HepG2 (cell line): ENCODE measurements at regions not wholly inside any gene's neighbourhood (a gene's known extent, or its start where the extent isn't known, plus 50 kb on each side); places are given as distances from the start of the nearest gene placed in this dataset.

Source experiments
- ATAC-seq: fragments of 200-7000 bp; cut with Tn5 transposase; 3 replicates; pipeline ENCODE4 v1.9.1; 2020; ENCODE audit warnings: mild to moderate bottlenecking, moderate library complexity
- BruUV-seq: library from RNA; stranded (reverse); fragments of 400-500 nt; replicated peaks from 2 replicates; lab custom pipeline; 2021; lab: Mats Ljungman, UMichigan
- CTCF ChIA-PET: fragments of 300-600 bp; formaldehyde crosslinking; extraction: SDS; loops from one replicate; lab custom pipeline; 2021; ENCODE audit warnings: low total read pairs, inconsistent platforms, low intra/inter-chr PET ratio; lab: Yijun Ruan, JAX
- POLR2A ChIA-PET: fragments of 350-600 bp; sonication (Branson Sonifier 250); formaldehyde crosslinking; loops from one replicate; lab custom pipeline; 2020; ENCODE audit warnings: antibody characterized with exemption, inconsistent platforms; lab: Yijun Ruan, JAX
- DNase-seq: peaks from one replicate; pipeline ENCODE4 v3.0.0-alpha.2; 2015; ENCODE audit warnings: low spot score
- FAIRE-seq: peaks from 3 replicates; lab custom pipeline; 2011; peaks lifted over from hg19 to GRCh38; lab: Jason Lieb, UNC
- H2AFZ ChIP-seq: one replicate; pipeline ENCODE4 v1.6.1; 2011; ENCODE audit warnings: low read length, inconsistent platforms
- H3K27ac ChIP-seq: fragments of 300-600 bp; 3 replicates; pipeline ENCODE4 v1.8.0; 2011; ENCODE audit warnings: mixed run types, mild to moderate bottlenecking, mixed read lengths, low read length, inconsistent platforms; ENCODE audit not compliant: insufficient read depth; ENCODE audit errors: extremely low read length
- H3K27me3 ChIP-seq, 2 experiments: fragments of 200-600 bp in 1 of 2; 2 replicates in 1 of 2; 3 replicates in 1 of 2; pipeline versions ENCODE4 v1.6.0 to v1.8.0; 2011; ENCODE audit warnings: low read length in 2 of 2, mild to moderate bottlenecking in 2 of 2, moderate library complexity in 2 of 2, inconsistent platforms in 1 of 2; ENCODE audit not compliant: insufficient read depth in 2 of 2, control insufficient read depth in 1 of 2
- H3K36me3 ChIP-seq, 2 experiments: fragments of 200-600 bp in 1 of 2; replicated peaks in 1 of 2; 2 replicates in 1 of 2; 3 replicates in 1 of 2; pipeline versions ENCODE4 v1.5.1 to v1.8.0; 2011; ENCODE audit warnings: low read length in 2 of 2, inconsistent platforms in 1 of 2; ENCODE audit not compliant: insufficient read depth in 2 of 2, control insufficient read depth in 1 of 2
- H3K4me1 ChIP-seq: 2 replicates; pipeline ENCODE4 v1.5.1; 2012; ENCODE audit warnings: low read length, inconsistent platforms; ENCODE audit not compliant: insufficient read depth
- H3K4me2 ChIP-seq: 2 replicates; pipeline ENCODE4 v1.6.0; 2011; ENCODE audit warnings: low read depth, low read length, inconsistent platforms
- H3K4me3 ChIP-seq, 3 experiments: fragments of 200-600 bp in 1 of 3; sonication (generic), shearing (Covaris generic) in 1 of 3; replicated peaks in 1 of 3; 2 replicates each; pipeline ENCODE4 v1.5.1; 2011 to 2016; ENCODE audit warnings: low read length in 3 of 3, inconsistent platforms in 2 of 3, low read depth in 2 of 3, mild to moderate bottlenecking in 2 of 3, control low read depth in 1 of 3, mixed read lengths in 1 of 3; ENCODE audit not compliant: insufficient read depth in 1 of 3
- H3K79me2 ChIP-seq: one replicate; pipeline ENCODE4 v1.6.1; 2011; ENCODE audit warnings: low read length, inconsistent platforms; ENCODE audit not compliant: insufficient read depth
- H3K9ac ChIP-seq: 2 replicates; pipeline ENCODE4 v1.6.0; 2011; ENCODE audit warnings: mild to moderate bottlenecking, low read depth, low read length, inconsistent platforms; ENCODE audit not compliant: insufficient read depth
- H3K9me3 ChIP-seq: 2 replicates; pipeline ENCODE4 v1.5.1; 2012; ENCODE audit warnings: mild to moderate bottlenecking, low read length
- H4K20me1 ChIP-seq: 2 replicates; pipeline ENCODE4 v1.6.0; 2011; ENCODE audit warnings: inconsistent platforms, mild to moderate bottlenecking, low read length, moderate library complexity; ENCODE audit not compliant: insufficient read depth
- CEBPB ChIP-seq: IDR thresholded peaks from 2 replicates; pipeline ENCODE4 v1.6.1; 2011; ENCODE audit warnings: low read depth, low read length, improper control_type of control experiment, borderline replicate concordance
- GTF3A ChIP-seq: sonication (generic); formaldehyde crosslinking; conservative IDR thresholded peaks from 2 replicates; pipeline ENCODE4 v1.4.0; 2020; ENCODE audit warnings: mild to moderate bottlenecking, missing genetic modification reagents
- LCORL ChIP-seq, 2 experiments: fragments of 450-650 bp in 1 of 2; sonication (generic) in 1 of 2; formaldehyde crosslinking in 1 of 2; IDR thresholded peaks; 2 replicates each; pipeline versions ENCODE4 v1.5.0 to v1.6.1; 2017 to 2020; ENCODE audit warnings: antibody characterized with exemption in 1 of 2, missing genetic modification reagents in 1 of 2
- MAFF ChIP-seq: IDR thresholded peaks from 2 replicates; pipeline ENCODE4 v1.6.1; 2011; ENCODE audit warnings: low read depth, low read length, improper control_type of control experiment
- MAFK ChIP-seq, 2 experiments: IDR thresholded peaks in 1 of 2; conservative IDR thresholded peaks in 1 of 2; 2 replicates each; pipeline ENCODE4 v1.6.1; 2011; ENCODE audit warnings: improper control_type of control experiment in 2 of 2, low read length in 2 of 2
- RAD51 ChIP-seq: fragments of 450-650 bp; IDR thresholded peaks from 2 replicates; pipeline ENCODE4 v1.6.1; 2016; ENCODE audit warnings: borderline replicate concordance
- RXRA ChIP-seq: sonication (generic); formaldehyde crosslinking; IDR thresholded peaks from 2 replicates; pipeline ENCODE4 v1.5.1; 2020; ENCODE audit warnings: missing genetic modification reagents
- SOX6 ChIP-seq, 2 experiments: fragments of 450-650 bp in 1 of 2; sonication (generic) in 1 of 2; formaldehyde crosslinking in 1 of 2; IDR thresholded peaks; 2 replicates each; pipeline versions ENCODE4 v1.4.0 to v1.6.1; 2017 to 2020; ENCODE audit warnings: antibody characterized with exemption in 1 of 2, mild to moderate bottlenecking in 1 of 2, missing genetic modification reagents in 1 of 2
- ZFP36 ChIP-seq: fragments of 150-350 bp; IDR thresholded peaks from 2 replicates; pipeline ENCODE4 v1.6.1; 2018; ENCODE audit warnings: borderline replicate concordance, low read length, low read depth; ENCODE audit not compliant: partially characterized antibody
- ZNF329 ChIP-seq: sonication (generic); formaldehyde crosslinking; IDR thresholded peaks from 2 replicates; pipeline ENCODE4 v1.9.0; 2021; ENCODE audit warnings: low read depth, mild to moderate bottlenecking, missing genetic modification reagents
- ZNF567 ChIP-seq: sonication (generic); formaldehyde crosslinking; IDR thresholded peaks from 2 replicates; pipeline ENCODE4 v1.8.1; 2023; ENCODE audit warnings: mild to moderate bottlenecking, missing genetic modification reagents, borderline replicate concordance
- ZNF605 ChIP-seq: sonication (generic); formaldehyde crosslinking; IDR thresholded peaks from 2 replicates; pipeline ENCODE4 v1.8.0; 2022; ENCODE audit warnings: mild to moderate bottlenecking, missing genetic modification reagents
- WGBS: methylation state at CpG from one replicate; pipeline ENCODE4 v1.1.6; 2017; ENCODE audit warnings: low lambda C conversion rate; 5-methylcytosine and 5-hydroxymethylcytosine counted together
- in situ Hi-C: cut with HindIII; loops from 2 replicates; pipeline ENCODE4 v1.10.0; 2017; ENCODE audit warnings: low pct_unique_long_range_greater_than_20kb; ENCODE audit not compliant: extremely low pct_ligation_motif_present
- intact Hi-C: fragments of 100-400 bp; cut with micrococcal nuclease; formaldehyde crosslinking; loops from one replicate; pipeline ENCODE4 v1.10.0; 2022; ENCODE audit not compliant: unreplicated experiment
- TF ChIP-seq, protein P1 (sequence below): IDR thresholded peaks from 2 replicates; pipeline ENCODE4 v1.6.1; 2016; ENCODE audit warnings: mild to moderate bottlenecking, missing biosample characterization, missing genetic modification reagents
- TF ChIP-seq, protein P2 (sequence below), 2 experiments: sonication (generic) in 1 of 2; formaldehyde crosslinking in 1 of 2; IDR thresholded peaks; 2 replicates each; pipeline versions ENCODE4 v1.5.1 to v1.6.1; 2011 to 2020; ENCODE audit warnings: borderline replicate concordance in 1 of 2, low read depth in 1 of 2, low read length in 1 of 2, mild to moderate bottlenecking in 1 of 2, missing genetic modification reagents in 1 of 2, moderate library complexity in 1 of 2
- TF ChIP-seq, protein P3 (sequence below): sonication (generic); formaldehyde crosslinking; IDR thresholded peaks from 2 replicates; pipeline ENCODE4 v1.4.0; 2020; ENCODE audit warnings: missing genetic modification reagents, borderline replicate concordance

DNA sequence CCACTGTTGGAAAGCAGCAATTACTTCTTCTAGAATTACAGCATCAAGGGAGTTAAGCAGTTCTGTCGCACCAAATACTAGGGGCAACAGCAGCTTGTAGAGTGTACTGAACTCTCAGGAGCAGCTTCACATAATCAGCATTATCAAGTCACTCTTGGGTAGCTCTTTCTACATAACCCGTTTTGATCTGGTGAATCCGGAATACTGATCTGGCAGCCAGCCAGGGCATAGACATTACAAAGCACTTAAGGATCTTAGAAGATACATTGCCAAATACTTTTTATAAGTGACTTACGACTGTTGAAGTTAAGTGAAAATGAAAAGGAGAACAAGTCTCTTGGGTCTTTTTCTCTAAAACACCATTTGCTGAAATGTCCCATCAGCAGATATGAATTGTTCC, 73.2 kb upstream of the NETO1 start:
- Histone ChIP-seq H3K9ac (no peak overlapping the region), H3K4me1 (no peaks in the 10 kb centered on the region), H3K9me3 (peaks cover 2% of the 10 kb centered on the region; the same call in 1 of the 2 replicates), H3K27ac (no peak overlapping the region), H3K27me3 (no peaks in the 10 kb centered on the region), H3K4me2 (no peak overlapping the region), H3K36me3 (no peaks in the 10 kb centered on the region), H3K79me2 (no peaks in the 10 kb centered on the region), H2AFZ (no peak overlapping the region), H4K20me1 (no peaks in the 10 kb centered on the region), H3K4me3 (no peak overlapping the region)
- TF ChIP-seq ZNF329: no peak
- TF ChIP-seq GTF3A (CRISPR knock-in tag): no peak
- peak; percentile 61; the same call in 1 of the 2 replicates for TF ChIP-seq LCORL (IDR thresholded peaks at IDR 0.05)
- no peak for TF ChIP-seq LCORL (CRISPR knock-in tag; IDR thresholded peaks at IDR 0.05)
- TF ChIP-seq ZNF567 (CRISPR knock-in tag): no peak
- no peak for TF ChIP-seq RXRA (CRISPR knock-in tag)
- TF ChIP-seq, protein P1, sequence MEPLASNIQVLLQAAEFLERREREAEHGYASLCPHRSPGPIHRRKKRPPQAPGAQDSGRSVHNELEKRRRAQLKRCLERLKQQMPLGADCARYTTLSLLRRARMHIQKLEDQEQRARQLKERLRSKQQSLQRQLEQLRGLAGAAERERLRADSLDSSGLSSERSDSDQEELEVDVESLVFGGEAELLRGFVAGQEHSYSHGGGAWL: no peak
- no peak for TF ChIP-seq RAD51
- BruUV-seq: no TSS peak
- ChIA-PET POLR2A (no interaction called here), CTCF (no interaction called here)
- no peak for ATAC-seq
- no peak for DNase-seq
- in situ Hi-C loops (no loop called here), intact Hi-C loops (no loop called here)
- WGBS: 3% methylated on average over 4 of the region's 4 CpGs
- FAIRE-seq: no peak

DNA sequence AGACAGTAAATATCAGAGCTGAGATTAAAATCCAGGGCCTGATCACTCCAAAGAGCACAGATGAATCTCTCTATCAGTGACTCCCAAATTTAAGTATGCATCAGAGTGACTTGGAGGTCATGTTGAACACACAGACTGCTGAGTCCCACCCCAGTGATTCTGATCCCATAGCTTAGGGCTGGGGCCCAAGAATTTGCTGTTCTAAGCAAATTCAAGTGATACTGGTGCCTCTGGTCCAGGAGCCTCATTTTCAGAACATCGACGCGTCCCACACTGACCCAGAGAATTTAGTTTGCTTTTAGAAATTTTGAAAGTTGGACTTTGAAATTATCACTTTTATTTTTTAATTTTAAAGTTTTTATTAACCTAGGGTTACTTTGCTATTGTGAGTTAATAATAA, 72.7 kb upstream of the NETO1 start:
- Histone ChIP-seq H3K9me3 (peaks cover 5% of the 10 kb centered on the region; the same call in 1 of the 2 replicates), H4K20me1 (no peaks in the 10 kb centered on the region), H2AFZ (no peak overlapping the region), H3K36me3 (no peaks in the 10 kb centered on the region), H3K27ac (no peak overlapping the region), H3K27me3 (no peaks in the 10 kb centered on the region), H3K4me1 (no peaks in the 10 kb centered on the region), H3K4me2 (no peak overlapping the region), H3K9ac (no peak overlapping the region), H3K4me3 (no peak overlapping the region), H3K79me2 (no peaks in the 10 kb centered on the region)
- in situ Hi-C loops (no loop called here), intact Hi-C loops (no loop called here)
- POLR2A ChIA-PET: no interaction called here
- WGBS: 73% methylated on average over 3 of the region's 3 CpGs
- CTCF ChIA-PET: no interaction called here
- no peak for ATAC-seq
- FAIRE-seq: no peak
- no peak for DNase-seq
- no TSS peak for BruUV-seq
- TF ChIP-seq ZNF605 (CRISPR knock-in tag) (no peak), ZFP36 (no peak), MAFK (conservative IDR thresholded peaks at IDR 0.05 in 1 of 2, IDR thresholded peaks at IDR 0.05 in 1 of 2; ENCODE audit: low read length in 2 of 2) (peak; percentile 73 to 88), CEBPB (no peak), SOX6 (IDR thresholded peaks at IDR 0.05) (no peak), SOX6 (CRISPR knock-in tag; IDR thresholded peaks at IDR 0.05) (no peak), MAFF (peak; percentile 75)
- TF ChIP-seq, protein P2, sequence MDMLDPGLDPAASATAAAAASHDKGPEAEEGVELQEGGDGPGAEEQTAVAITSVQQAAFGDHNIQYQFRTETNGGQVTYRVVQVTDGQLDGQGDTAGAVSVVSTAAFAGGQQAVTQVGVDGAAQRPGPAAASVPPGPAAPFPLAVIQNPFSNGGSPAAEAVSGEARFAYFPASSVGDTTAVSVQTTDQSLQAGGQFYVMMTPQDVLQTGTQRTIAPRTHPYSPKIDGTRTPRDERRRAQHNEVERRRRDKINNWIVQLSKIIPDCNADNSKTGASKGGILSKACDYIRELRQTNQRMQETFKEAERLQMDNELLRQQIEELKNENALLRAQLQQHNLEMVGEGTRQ (IDR thresholded peaks at IDR 0.05; ENCODE audit: low read depth, low read length): no peak
- TF ChIP-seq, protein P2 (CRISPR knock-in tag; IDR thresholded peaks at IDR 0.05; ENCODE audit: borderline replicate concordance): no peak
- TF ChIP-seq, protein P3, sequence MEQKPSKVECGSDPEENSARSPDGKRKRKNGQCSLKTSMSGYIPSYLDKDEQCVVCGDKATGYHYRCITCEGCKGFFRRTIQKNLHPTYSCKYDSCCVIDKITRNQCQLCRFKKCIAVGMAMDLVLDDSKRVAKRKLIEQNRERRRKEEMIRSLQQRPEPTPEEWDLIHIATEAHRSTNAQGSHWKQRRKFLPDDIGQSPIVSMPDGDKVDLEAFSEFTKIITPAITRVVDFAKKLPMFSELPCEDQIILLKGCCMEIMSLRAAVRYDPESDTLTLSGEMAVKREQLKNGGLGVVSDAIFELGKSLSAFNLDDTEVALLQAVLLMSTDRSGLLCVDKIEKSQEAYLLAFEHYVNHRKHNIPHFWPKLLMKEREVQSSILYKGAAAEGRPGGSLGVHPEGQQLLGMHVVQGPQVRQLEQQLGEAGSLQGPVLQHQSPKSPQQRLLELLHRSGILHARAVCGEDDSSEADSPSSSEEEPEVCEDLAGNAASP (CRISPR knock-in tag): no peak
